Activated T-cell treated with anti-CD3 and anti-CD28 coated beads, Interleukin-2, amount 50 U/mL, for 1 hour (primary cell): ENCODE measurements at regions not wholly inside any gene's neighbourhood (a gene's known extent, or its start where the extent isn't known, plus 50 kb on each side); places are given as distances from the start of the nearest gene placed in this dataset.

Source experiments
- DNase-seq: peaks from one replicate; pipeline ENCODE4 v3.0.0-alpha.2; 2020

DNA sequence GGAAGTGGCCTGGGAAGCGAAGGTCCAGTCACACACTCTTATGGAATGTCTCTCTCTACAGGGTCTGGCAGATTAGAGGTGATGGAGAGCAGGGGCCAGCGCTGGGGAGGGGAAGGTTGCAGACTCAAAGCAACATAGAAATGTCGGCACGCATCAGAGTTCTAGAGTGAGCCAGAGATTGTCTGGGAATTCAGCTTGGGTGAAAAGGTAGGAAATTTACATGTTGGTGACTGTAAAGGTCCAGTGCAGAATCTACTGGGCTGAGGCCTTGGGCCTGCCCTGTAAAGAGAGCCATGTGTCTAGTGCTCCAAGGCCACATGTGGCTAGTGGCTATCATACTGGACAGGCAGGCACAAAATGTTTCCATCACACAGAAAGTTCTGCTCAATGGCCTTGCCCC lies 80.8 kb downstream of the FOXA2 start:
- DNase-seq, result no peak

DNA sequence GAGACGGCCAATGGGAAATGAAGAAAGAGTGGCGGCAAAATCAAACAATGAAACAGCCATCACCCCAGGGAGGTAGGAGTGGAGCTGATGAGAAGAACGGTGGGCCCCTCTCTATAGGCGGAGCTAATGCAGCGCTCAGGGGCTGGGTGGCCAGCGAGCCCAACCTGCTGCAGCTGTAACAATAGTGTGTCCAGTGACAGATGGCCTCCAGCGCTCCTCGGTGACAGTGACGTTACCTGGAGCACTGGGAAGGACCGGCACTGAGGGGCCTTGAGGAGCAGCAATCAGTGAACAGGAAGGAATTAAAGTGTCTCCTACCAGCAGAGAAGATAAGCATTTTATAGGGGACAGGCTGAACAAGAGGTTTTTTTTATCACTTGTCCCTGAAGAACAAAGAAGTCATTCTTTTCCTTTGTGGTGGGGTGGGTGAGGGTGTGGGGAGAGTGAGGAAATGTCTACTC lies 81.6 kb downstream of the FOXA2 start:
- no peak for DNase-seq

DNA sequence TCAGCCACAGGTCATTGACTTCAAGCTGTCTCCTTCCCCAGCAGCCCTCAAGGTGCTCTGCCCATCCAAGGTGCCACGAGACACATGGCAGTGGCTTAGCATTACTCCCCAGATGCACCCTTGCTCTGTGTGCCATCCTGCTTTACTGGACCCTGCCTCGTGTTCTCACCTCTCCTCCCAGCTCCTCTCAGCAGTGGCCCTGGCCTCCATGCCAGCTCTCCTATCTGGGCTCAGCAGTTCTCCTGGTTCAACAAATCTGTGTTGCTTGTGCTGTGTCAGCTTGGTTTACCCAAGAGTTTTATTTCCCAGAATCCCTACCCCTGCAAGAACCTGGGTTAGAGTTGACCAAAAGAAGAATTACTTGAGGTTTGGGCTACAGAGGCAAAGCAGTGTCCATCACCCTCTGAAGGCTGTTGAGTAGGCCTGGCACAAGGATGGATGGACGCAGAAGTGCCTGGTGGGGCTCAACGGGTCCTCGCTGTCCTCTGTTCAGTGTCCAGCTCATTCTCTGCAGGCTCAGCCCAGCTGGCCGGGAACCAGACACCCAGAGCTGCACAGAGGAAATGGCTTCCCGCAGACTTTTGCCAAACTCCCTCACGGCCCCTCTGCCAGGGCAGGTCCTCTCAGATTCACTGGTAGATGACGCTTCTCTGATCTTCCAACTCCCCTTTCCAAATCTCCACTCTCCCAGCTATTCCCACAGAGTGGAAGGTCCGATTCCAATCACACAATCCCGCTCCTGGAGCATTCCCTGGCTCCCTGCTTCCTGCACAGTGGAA lies 82.6 kb downstream of the FOXA2 start:
- no peak for DNase-seq

DNA sequence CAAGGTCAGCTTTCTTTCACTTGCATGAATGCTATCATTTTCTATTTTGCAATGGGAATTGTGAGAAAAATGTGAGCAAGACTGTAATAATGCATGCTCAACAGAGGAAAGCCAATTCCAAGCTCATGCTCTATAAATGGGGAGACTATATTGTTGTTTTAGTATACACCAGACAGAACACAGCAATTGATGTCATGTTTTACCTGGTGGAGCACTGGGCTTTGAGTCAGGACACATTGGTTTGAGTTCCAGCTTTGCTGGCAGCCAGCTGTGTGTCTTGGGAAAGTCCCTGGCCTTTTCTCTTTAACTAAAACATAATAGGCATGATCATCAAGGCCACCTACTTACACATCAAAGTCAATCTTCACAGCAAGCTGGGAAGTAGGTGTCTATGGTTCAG lies 83.3 kb downstream of the FOXA2 start:
- DNase-seq, result no peak

DNA sequence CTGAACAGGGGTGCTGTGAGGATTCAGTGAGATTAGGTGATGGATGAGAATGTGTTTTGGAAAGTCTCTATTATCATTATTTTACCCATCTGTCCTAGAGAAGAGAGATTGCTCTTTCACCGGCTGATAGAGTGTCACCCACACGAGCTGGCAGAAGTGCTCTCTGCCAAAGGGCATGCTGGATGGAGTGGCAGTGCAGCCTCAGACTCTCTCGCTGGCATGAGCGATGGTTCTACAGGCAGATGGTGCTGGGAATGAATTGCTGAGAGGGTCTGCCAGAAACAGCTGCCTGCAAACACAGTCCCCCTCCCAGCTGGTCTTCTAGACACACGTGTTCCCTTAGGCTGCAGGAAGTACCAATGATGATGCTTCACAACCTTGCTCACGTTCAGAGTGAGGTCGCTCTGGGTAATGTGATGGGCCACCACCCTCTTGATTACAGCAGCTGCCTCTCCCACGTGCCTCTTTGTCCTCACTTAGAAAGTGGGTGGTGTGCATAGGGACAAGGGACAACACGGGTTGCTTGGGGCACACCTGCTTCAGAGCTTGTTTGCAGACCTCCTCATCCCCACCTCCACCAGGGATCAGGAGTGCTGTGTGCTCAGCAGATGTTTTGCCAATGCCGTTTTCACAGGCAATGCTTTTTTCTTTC lies 84.7 kb downstream of the FOXA2 start:
- no peak for DNase-seq

DNA sequence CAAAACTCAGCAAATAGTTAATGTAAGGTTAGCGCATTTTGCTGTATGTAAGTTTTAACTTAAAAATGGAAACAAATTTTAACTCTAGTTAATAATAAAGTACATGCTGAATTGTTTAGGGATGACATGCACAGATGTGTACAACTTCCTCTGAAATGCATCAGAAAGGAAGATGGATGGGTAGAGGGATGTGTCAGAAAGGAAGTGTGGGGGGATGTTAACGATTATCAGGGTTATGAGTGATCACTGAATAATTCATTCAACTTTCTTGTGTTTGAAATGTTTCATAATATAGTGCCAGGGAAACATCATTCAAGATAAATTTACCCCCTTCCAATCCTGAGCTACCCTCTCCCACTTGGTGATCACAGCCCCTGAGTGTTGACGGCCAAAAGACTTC lies 87.6 kb downstream of the FOXA2 start:
- no peak for DNase-seq

DNA sequence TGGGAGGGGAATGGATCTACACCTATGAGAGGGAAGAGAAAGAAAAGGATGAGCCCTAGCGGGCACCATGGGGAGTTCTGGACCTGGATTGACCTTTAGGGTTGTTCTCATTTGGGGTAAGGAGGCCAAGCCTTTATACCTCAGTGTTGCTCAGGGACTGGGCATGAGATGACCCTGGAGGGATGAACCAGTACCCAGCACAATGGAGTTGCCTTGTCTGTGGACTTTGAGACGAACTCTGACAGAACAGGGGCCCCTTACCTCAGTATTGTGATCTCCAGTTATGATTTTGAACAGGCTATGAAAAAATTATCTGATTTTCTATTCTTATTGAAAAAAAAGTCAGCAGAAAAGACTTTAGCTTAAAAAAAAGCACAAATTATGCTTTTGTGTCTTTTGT lies 88.6 kb downstream of the FOXA2 start:
- DNase-seq, result no peak

DNA sequence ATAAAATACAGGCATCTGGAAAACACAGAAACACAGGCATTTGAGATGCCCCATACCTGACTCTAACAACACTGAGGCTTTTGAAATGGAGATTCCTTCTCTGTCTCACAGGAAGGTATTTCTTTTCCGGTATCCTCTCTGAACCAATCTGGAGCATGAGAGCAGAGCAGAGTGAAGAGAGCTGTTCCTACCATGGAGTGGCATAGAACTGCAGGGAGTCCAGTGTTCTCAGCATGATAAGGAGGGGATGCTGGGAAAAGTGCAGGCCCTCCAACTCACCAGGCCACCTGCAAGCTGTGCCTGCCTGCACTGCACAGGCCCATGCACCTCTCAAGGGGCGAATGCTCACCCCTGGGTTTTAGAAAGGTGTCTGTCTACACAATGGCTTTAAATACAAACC lies 89.2 kb downstream of the FOXA2 start:
- DNase-seq, result no peak

DNA sequence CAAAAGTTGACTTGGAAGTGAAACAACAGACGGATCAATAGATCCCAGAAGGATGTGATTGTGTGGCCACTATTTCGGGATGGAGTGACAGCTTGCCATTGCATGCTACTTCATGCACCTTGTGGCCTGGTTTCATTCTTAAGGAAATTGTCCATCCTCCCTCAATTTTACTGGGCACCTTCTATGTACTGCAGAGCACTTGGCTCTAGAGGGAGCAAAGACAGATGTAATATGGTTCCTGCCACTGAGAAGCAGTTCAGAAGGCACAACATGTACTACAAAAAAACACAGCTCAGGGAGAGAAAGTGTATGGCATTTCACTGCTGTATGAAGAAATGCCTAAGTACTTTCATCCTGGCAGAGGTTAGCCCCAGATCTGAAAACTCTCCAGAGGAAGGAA lies 91.9 kb downstream of the FOXA2 start:
- no peak for DNase-seq

DNA sequence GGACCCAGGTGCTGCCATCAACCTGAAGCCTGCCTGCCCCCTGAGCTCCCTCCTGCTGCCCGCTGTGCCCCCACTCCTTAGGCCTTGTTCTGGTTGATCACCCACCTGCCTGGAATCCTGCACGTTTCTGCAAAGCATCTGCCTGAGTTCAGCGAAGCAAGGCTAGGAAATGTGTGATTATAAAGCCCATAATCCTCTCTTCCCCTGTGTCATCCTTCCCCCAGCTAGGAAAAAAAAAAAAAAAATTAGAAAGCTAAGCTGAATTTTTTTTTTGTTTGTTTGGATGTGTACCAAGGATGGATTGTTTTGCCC lies 93.2 kb downstream of the FOXA2 start:
- no peak for DNase-seq

DNA sequence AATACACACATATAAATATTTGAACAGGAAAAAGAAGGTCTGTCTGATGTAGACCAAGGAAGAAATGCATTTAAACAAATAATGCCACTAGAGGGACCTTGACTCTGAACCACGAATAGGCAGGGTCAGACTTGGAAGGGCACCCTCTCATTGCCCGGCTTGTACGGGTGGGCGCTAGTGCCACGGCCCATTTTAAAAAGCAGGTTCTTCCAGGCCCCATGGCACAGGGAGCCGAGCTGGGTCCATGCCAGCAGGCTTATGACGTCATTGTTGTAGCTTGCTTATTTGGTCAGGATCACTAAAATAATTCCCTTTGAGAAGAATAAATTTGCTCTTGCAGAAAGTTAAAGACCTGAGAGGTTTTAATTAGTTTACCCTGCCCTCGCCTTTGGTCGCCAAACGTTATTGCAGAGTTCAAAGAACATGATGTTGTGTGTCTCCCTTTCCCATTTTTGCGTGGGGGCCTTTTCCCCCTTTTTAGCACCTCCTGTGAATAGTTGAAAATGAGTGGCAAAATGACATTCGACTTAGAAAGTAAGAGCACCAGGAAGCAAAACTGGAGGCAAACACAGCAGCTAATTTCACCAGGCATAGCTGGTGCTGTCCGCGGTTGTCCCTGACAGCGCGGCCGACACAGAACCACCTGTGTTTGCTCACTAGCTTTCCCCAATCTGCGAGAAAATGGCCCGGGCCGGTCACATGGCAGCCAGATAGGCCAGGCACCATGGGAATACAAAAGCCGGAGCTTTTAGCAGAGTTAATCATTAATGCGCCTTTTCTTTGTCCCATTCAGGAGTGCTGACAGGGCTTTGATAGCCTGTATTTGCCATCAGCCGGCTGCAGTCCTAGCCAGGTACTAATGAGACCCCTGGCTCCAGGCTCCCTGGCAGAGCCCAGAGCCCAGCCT lies 93.8 kb downstream of the FOXA2 start:
- DNase-seq, result no peak

DNA sequence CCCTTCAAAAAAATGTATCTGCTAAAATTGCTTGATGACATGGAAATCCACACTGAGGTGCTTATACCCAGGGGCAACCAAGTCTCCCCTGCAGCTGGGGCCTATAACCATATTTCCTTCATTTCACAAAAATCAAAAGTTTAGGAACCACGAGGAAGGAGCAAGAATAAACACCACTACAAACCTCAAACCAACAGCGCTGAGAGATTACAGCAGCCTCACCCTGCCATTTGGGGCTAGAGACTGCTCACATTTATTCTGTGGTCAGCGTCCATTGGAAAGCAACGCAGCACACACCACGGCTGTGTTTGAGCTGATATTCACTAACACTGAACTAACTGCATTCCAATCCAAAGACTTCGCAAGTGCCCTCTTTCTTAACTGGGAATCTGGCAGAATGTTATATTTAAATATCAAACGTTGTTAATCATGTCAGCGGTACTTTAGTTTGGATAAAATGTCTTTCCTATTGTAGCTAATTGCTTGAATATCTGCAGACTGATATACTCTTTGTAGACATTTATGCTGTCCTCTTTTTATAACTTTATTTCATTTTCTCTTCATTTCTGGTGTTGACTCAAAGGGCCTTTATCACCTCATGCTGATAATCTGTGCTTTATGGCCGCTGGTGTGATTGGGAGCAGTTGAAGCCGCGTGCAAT lies 94.6 kb downstream of the FOXA2 start:
- no peak for DNase-seq

DNA sequence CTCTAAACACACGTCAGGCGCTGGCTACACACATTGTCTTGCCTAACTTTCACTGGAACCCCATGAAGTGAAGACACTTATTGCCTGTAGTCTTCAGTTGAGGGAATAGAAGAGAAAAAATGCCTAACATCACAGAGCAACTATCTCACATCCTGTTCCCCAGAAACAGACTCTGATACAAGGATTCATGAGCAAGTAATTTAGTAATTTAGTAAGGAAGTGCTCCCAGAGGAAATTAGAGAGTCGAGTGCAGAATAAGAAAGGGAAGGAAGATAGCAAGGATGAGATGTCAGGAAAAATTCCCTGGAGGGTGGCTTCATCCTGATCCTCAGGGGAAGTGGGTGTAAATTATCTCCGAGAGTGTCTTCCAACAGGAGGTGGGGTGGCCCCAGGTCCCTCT lies 104.0 kb downstream of the FOXA2 start:
- no peak for DNase-seq

DNA sequence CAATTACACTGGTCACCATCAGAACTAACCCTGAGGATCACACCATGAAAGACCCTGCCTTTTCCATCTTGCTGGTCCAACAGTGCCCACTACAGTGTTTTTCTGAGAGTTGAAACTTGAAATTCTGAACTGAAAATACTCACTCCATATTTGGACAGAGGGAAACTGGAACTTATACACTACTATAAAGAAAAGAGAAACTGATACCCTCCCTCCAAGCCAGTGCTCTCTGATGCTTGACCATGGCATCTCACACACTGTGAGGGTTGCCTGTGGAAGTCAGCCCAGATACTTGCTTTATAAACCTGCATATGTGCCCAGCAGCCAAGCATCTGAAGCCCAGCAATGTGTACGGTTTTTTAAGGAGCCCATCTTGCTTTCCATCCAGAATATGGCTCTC lies 108.7 kb downstream of the FOXA2 start:
- no peak for DNase-seq

DNA sequence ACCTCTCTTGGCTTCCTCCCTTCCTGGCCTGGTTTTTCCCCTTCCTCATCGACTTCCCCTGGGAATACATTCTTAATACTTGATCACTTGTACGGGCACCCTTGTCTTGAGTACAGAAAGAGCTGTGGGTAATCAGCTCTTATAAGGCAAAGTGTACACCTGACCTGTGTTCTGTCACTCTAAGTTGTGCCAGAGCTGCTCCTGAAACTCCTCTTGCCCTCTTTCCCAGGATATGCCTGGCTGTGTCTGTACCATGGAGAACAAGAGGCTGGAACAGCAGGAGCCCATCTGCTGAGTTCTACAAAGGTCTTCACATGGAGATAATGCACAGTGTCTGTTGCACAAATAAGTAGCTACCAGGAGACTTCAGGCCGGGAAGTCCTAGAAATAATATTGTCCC lies 110.1 kb downstream of the FOXA2 start:
- no peak for DNase-seq

DNA sequence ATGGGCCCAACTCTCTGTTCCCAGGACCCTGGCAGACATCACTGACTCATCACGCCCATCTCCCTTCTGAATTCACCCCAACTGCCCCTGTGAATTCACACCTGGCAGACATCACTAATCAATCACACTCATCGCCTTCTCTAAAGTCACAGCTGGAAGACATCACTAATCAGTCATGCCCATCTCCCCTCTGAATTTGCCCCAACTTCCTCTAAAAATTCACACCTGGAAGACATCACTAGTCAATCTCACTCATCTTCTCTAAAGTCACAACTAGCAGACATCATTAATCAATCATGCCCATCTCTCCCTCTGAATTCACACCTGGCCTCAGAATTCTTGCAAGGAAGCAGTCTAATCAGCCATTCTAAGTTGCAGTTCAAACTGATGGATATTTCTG lies 111.1 kb downstream of the FOXA2 start:
- no peak for DNase-seq

DNA sequence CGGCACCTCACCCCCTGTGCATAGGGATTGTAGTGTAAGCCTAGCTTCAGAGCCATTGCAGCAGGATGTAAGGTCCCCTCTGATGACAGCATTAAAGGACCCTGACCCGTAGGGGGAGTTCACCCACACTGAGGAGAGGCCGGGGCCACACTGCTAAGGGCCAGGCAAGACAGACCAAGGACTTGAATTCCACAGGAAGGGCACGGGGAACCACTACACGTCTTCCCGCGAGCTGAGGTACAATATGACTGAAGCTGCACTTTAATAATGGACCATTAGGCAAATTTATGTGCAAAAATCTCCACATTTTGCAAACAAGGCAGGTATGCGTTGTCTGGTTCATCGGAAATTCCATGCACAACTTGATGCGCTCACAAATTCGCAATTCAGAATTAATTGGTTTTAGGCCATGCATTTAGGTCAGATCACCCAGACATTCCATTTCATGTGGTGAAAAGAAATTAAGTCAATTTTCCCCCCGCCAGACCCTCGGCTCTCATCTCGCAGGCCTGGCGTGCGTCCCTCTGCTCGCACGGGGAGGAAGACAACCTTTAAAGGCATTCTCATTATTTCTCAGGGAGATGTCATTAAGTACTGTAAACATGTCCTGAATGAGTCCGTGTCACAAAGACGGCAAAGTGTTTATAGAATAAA lies 111.8 kb downstream of the FOXA2 start:
- DNase-seq, result no peak

DNA sequence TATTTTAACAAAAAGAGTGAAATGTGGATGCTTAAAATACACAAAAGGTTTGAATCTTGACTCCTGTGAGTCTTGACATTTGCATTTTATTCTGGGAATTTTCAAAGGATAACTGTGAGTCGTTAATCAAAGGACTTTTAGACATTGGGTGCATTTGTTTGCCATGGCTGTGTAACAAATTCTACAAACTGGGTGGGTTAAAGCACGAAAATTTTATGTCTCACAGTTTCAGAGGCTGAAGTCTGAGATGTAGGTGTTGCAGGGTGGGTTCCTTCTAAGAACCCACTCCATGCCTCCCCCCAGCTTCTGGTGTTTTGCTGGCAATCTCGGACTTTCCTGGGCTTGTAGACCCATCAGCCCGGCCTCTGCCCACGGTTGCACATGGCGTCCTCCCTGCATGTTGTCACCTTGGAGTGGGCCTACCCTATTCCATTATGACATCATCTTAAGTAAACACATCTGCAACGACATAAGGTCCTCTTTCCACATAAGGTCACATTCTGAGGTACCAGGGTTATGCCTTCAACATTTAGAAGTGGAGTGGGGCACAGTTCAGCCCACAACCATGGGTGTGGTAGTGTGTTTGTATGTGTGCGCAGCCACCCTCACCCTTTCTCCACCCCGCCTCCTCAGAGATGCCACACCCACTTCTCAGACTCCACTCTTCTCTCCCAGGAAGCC lies 113.1 kb downstream of the FOXA2 start:
- no peak for DNase-seq

DNA sequence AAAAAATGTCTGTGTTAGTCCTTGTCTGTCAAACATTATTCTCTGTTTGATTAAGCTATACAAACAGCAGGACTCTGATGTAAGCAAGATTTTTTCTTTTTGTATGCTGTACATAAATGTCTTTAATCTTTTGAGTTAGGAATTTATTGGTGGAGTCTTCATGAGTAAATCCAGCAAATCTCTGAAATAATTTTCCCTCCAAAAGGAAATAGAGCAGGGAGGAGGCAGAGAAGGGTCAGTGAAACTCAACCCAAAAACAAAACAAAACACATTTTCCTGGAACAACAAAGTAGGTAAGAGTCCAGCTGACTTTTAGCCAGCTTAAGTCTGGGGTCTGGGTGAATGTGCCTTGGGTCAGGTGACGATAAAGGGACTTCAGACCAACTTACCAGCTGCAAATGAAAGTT lies 113.7 kb downstream of the FOXA2 start:
- DNase-seq, result no peak

DNA sequence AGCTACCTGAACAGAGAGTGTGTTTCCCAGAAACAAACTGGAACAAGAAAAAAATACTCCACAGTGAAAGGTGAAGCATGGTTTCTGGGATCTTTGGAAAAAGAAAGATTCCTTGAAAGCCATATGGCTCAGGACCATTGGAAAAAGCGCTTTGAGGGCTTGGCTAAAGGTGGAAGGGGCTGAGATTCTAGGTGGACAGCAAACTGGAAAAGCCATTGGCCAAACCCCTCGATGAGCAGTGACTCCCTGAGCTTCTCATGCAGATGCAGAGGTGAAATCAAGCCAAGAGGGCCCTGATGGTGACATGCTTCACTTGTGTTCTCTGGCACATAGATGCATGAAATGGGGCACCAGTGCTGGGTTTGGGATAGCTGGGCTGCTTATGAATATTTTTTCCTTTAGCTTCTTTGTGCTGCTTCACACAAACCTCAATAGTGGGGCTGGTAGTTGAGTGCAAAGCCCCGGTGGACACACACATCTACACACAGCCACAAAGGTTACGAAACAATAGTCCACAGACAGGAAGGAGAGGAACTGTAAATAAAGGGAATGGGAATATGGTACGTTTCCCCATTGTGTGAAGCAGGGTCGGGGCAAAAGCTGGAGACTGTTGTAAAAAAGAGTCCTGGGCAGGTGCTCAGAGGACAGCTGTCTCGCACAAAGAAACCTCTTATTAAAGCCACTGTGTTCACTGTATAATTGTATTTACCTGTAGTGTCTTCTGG lies 117.8 kb downstream of the FOXA2 start:
- DNase-seq, result no peak

DNA sequence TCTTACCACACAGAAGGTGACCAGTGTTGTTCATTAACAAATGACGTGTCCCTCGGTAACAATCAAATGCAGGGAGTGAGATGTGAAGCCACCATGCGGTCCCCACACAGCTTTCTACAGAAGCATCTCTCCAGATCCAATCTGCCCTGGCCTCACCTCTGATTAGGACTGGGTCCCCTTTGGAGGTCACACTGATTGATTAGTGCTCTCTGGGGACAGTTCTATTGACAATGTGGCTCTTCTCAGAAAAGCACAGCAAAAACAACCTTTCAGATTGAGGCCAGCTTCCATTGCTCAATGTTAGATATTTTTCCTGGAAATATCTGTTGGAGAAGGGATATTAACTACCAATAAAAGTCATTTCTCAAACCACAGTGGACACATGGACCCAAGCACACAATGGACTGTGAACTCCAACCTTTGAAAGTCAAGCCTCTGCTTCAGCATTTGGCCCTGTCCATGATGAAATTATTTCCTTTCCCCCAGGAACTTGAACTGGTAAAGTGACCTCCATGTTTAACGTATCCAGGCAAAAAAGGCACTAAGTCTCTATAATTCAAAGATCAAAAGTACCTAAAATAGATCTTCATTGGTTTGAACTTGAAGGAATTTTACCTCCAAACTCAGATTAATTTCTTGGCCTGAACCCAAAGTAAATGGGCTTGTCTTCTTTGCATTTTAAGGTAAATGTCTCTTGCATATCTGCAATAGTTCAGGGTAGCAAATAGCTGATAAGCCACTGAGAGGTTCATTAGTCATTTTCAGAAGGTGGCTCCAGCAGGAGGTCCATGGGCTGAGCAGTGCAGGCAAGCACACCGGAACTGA lies 118.5 kb downstream of the FOXA2 start:
- no peak for DNase-seq
